ENCODE measurements at regions not wholly inside any gene's neighbourhood (a gene's known extent, or its start where the extent isn't known, plus 50 kb on each side); places are given as distances from the start of the nearest gene placed in this dataset.

GRCh38 chr16:62602790-62603189, 566.6 kb upstream of the CDH8 start:
- no peak for TF ChIP-seq CTCF (conservative IDR thresholded peaks at IDR 0.05)
- no peak overlapping the region for H2BK120ac ChIP-seq (ENCODE audit: low read depth, low read length, poor library complexity, severe bottlenecking)
- no peak overlapping the region for H3K9ac ChIP-seq (ENCODE audit: extremely low read depth, insufficient read length, low read length)
- no peak overlapping the region for H3K56ac ChIP-seq (ENCODE audit: insufficient read length, low read depth, low read length)
- Mint-ChIP-seq H3K9me3 (no peaks in the 10 kb centered on the region), H3K4me1 (no peaks in the 10 kb centered on the region), H3K4me3 (no peak overlapping the region), H3K27me3 (ENCODE audit: low read depth) (no peaks in the 10 kb centered on the region), H3K27ac (no peak overlapping the region), H3K36me3 (ENCODE audit: insufficient read depth in 1 of 3, low read depth in 3 of 3) (no peaks in the 10 kb centered on the region)
- no peak for DNase-seq
- no peaks in the 10 kb centered on the region for H3K9me3 ChIP-seq (ENCODE audit: control insufficient read depth, low read depth, low read length)
- H2BK12ac ChIP-seq (ENCODE audit: insufficient read length, low read depth, low read length), result no peak overlapping the region
- H4K91ac ChIP-seq (ENCODE audit: insufficient read length, low read depth, low read length), result no peak overlapping the region
- no peak overlapping the region for H2BK5ac ChIP-seq (ENCODE audit: insufficient read length, low read length)
- H3T11ph ChIP-seq (ENCODE audit: low read length), result no peak overlapping the region
- H3K79me1 ChIP-seq (ENCODE audit: insufficient read depth, low read depth, low read length, poor library complexity, severe bottlenecking), result no peaks in the 10 kb centered on the region
- WGBS (ENCODE audit: extremely low coverage, insufficient read length, low lambda C conversion rate), result no CpG with 5 or more reads among the region's 3 CpGs
- H3K4me2 ChIP-seq (ENCODE audit: insufficient read depth, insufficient read length, low read length), result no peak overlapping the region
- no peaks in the 10 kb centered on the region for H3K27me3 ChIP-seq (ENCODE audit: insufficient read depth, low read length)
- no peak overlapping the region for H3K18ac ChIP-seq (ENCODE audit: insufficient read length, low read depth, low read length)
- no peak overlapping the region for H3K4ac ChIP-seq (ENCODE audit: low read depth, low read length)
- no peaks in the 10 kb centered on the region for H4K20me1 ChIP-seq (ENCODE audit: control insufficient read depth, insufficient read depth, insufficient read length)
- H4K8ac ChIP-seq (replicated peaks; ENCODE audit: insufficient read length, low read depth, low read length), result no peak overlapping the region
- H2BK15ac ChIP-seq (ENCODE audit: low read depth, low read length), result no peak overlapping the region
- H2AK5ac ChIP-seq (ENCODE audit: insufficient read length, low read length), result no peak overlapping the region
- no peak overlapping the region for H3K14ac ChIP-seq (ENCODE audit: insufficient read depth, low read length)
- no peak overlapping the region for H3K27ac ChIP-seq (ENCODE audit: insufficient read length, low read depth, low read length)
- no peak overlapping the region for H3K23ac ChIP-seq (ENCODE audit: insufficient read length, low read depth, low read length)
- H3K79me2 ChIP-seq (ENCODE audit: insufficient read depth, low read length), result no peaks in the 10 kb centered on the region
- no peak overlapping the region for H4K5ac ChIP-seq (ENCODE audit: insufficient read length, low read depth, low read length)
- no peak overlapping the region for H2AFZ ChIP-seq (ENCODE audit: low read length)
- no peaks in the 10 kb centered on the region for H3K4me1 ChIP-seq (ENCODE audit: insufficient read depth, low read length)
- H2BK20ac ChIP-seq (ENCODE audit: low read depth, low read length, poor library complexity, severe bottlenecking), result no peak overlapping the region
- no peaks in the 10 kb centered on the region for H3K23me2 ChIP-seq (ENCODE audit: insufficient read length, low read depth, low read length, poor library complexity, severe bottlenecking)

Data from H9 (cell line).